Gastrocnemius medialis (tissue), 4 donors: ENCODE measurements at regions not wholly inside any gene's neighbourhood (a gene's known extent, or its start where the extent isn't known, plus 50 kb on each side); places are given as distances from the start of the nearest gene placed in this dataset.

Experiments used
- ATAC-seq, 2 donors: fragments of 150-250 bp; one replicate each; pipeline ENCODE4 v1.9.1; 2016
- DNase-seq, 2 donors: peaks; one replicate each; pipeline ENCODE4 v3.0.0-alpha.2; 2019
- H3K27ac ChIP-seq, 4 donors: fragments of 200-600 bp; sonication (generic); 1 replicate in 1 of 4; 2 replicates in 3 of 4; pipeline ENCODE4 v1.5.1; 2016 to 2018; ENCODE audit warnings: mild to moderate bottlenecking in 2 of 4, moderate library complexity in 1 of 4
- H3K27me3 ChIP-seq, 3 donors: fragments of 200-600 bp; sonication (generic) in 2 of 3; 1 replicate in 1 of 3; 2 replicates in 2 of 3; pipeline versions ENCODE4 v1.5.1 to v1.6.0; 2016 to 2019; ENCODE audit warnings: mild to moderate bottlenecking in 1 of 3, moderate library complexity in 1 of 3
- H3K36me3 ChIP-seq, 2 donors: fragments of 200-600 bp; sonication (generic) in 1 of 2; one replicate each; pipeline ENCODE4 v1.5.1; 2017 to 2018
- H3K4me1 ChIP-seq, 2 donors: fragments of 200-600 bp; sonication (generic) in 1 of 2; one replicate each; pipeline ENCODE4 v1.5.1; 2016 to 2017; ENCODE audit warnings: mild to moderate bottlenecking in 2 of 2
- H3K4me3 ChIP-seq, 4 donors: fragments of 200-600 bp; sonication (generic) in 3 of 4; 1 replicate in 1 of 4; 2 replicates in 3 of 4; pipeline ENCODE4 v1.5.1; 2016 to 2019; ENCODE audit warnings: mild to moderate bottlenecking in 2 of 4
- H3K9me3 ChIP-seq, 3 donors: fragments of 200-600 bp; sonication (generic) in 2 of 3; 1 replicate in 1 of 3; 2 replicates in 2 of 3; pipeline ENCODE4 v1.5.1; 2016 to 2019
- POLR2A ChIP-seq, 2 donors: fragments of 450-650 bp; IDR thresholded peaks; one replicate each; pipeline ENCODE4 v1.6.1; 2017; ENCODE audit warnings: antibody characterized with exemption in 2 of 2, mild to moderate bottlenecking in 2 of 2, moderate library complexity in 2 of 2
- in situ Hi-C, 4 donors: fragments of 200-750 bp; cut with MboI; loops; one replicate each; pipeline versions ENCODE4 v1.15.0 to v1.8.0; 2017; ENCODE audit warnings: low sequenced_read_pairs in 4 of 4
- intact Hi-C: fragments of 100-400 bp; cut with DNase I; formaldehyde crosslinking; loops from one replicate; pipeline ENCODE4 v1.15.1; 2023; ENCODE audit warnings: low total_unique reads
- TF ChIP-seq, protein P1 (sequence below), 5 experiments: fragments of 450-650 bp in 3 of 5; fragments of 200-600 bp in 2 of 5; sonication (generic) in 2 of 5; IDR thresholded peaks in 4 of 5; conservative IDR thresholded peaks in 1 of 5; 1 replicate in 4 of 5; 2 replicates in 1 of 5; pipeline ENCODE4 v1.5.1; 2016 to 2019; ENCODE audit warnings: antibody characterized with exemption in 5 of 5, mild to moderate bottlenecking in 3 of 5, moderate library complexity in 3 of 5

DNA sequence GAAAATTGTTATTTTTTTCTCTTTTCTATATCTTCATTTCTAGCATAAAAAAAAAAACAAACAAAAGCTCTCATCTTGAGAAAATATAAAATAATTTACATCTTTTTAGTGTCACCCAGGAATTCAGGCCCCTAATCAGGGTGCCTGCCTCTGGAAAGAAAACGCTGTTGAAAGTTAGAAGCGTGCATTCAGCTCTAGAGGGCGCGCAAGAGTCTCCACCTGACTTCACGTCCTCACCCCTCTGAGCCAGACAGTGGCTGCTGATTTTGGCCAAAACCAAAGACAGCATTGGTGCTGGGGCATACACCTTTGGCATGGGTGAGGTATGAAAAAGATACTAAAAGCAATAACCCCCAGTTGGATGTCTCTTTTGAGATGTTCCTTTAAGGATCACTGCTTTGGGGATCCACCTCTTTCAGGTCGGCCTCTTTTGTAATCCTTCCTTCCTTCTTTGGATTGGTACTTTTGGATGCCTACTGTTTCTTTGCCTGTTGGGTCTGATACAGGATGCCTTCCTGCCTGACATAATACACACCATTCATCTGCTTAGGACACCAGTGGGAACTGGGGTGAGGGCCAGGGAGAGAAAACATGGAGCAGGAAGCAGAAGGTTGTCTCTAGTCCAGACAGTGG lies 77.6 kb upstream of the CHRM3 start:
- no peak overlapping the region for H3K4me3 ChIP-seq
- H3K27me3 ChIP-seq, result no peaks in the 10 kb centered on the region
- DNase-seq (no peak), ATAC-seq (no peak)
- H3K9me3 ChIP-seq, result no peaks in the 10 kb centered on the region
- intact Hi-C loops (no loop called here), in situ Hi-C loops (no loop called here)
- no peak for TF ChIP-seq POLR2A (IDR thresholded peaks at IDR 0.05)
- H3K27ac ChIP-seq, result no peak overlapping the region
- no peaks in the 10 kb centered on the region for H3K36me3 ChIP-seq
- H3K4me1 ChIP-seq, result no peaks in the 10 kb centered on the region

DNA sequence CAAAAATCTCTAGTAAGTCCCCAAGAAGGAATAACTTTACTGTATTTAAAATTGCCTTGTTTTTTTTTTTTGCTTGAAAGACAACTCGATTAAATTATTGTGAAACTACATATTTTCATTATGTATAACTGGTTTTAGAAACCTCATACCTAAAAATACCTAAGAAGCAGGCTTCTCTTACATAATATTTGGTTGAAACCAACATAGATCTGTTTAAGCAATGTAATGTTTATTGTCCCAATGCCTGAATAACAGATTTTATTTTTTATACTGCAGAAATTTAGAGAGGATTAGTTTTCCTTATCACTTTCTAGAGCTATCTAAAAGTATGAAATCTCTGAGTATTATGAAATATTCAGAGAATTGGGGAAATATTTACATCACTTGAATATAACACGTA lies 78.5 kb upstream of the CHRM3 start:
- Histone ChIP-seq H3K27me3 (no peaks in the 10 kb centered on the region), H3K9me3 (no peaks in the 10 kb centered on the region), H3K36me3 (no peaks in the 10 kb centered on the region), H3K4me3 (no peak overlapping the region), H3K4me1 (no peaks in the 10 kb centered on the region), H3K27ac (no peak overlapping the region)
- in situ Hi-C loops (no loop called here), intact Hi-C loops (no loop called here)
- no peak for TF ChIP-seq POLR2A (IDR thresholded peaks at IDR 0.05)
- TF ChIP-seq, protein P1, sequence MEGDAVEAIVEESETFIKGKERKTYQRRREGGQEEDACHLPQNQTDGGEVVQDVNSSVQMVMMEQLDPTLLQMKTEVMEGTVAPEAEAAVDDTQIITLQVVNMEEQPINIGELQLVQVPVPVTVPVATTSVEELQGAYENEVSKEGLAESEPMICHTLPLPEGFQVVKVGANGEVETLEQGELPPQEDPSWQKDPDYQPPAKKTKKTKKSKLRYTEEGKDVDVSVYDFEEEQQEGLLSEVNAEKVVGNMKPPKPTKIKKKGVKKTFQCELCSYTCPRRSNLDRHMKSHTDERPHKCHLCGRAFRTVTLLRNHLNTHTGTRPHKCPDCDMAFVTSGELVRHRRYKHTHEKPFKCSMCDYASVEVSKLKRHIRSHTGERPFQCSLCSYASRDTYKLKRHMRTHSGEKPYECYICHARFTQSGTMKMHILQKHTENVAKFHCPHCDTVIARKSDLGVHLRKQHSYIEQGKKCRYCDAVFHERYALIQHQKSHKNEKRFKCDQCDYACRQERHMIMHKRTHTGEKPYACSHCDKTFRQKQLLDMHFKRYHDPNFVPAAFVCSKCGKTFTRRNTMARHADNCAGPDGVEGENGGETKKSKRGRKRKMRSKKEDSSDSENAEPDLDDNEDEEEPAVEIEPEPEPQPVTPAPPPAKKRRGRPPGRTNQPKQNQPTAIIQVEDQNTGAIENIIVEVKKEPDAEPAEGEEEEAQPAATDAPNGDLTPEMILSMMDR (IDR thresholded peaks at IDR 0.05 in 4 of 5, conservative IDR thresholded peaks at IDR 0.05 in 1 of 5), result no peak
- no peak for DNase-seq
- no peak for ATAC-seq

DNA sequence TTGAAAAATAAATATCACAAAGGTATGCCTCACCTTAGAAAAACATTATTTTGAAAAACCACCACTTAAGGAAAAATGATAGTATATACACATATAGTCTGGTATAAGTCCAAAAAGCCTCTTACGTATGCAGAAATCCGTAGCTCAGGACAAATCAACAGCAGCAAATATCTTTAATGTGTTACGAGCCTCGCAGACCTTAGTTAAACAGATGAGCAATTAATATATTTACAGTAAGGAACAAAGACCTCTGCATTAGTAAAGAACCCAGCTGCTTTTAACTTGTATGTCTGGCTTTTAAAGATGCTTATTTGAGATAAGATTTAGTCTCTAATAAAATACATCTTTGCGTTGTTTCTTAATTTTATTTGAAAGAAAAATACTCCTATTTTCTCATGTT lies 79.9 kb upstream of the CHRM3 start:
- H3K4me3 ChIP-seq, result no peak overlapping the region
- no peak for DNase-seq
- in situ Hi-C loops, result no loop called here

DNA sequence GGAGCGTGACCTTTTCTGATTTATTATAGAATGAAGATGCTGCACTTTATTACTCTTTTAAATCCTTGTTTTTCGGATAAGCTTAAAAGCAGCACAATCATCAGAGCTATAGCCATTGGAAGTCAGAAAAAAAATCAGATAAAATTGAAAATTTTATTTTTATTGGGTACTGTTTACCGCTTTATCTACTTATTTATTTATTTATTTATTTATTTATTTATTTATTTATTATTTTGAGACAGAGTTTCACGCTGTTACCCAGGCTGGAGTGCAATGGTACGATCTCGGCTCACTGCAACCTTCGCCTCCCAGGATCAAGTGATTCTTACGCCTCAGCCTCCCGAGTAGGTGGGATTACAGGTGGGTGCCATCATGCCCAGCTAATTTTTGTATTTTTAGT lies 83.1 kb upstream of the CHRM3 start:
- intact Hi-C loops (no loop called here), in situ Hi-C loops (no loop called here)
- Histone ChIP-seq H3K4me3 (no peak overlapping the region), H3K27me3 (no peaks in the 10 kb centered on the region), H3K36me3 (no peaks in the 10 kb centered on the region), H3K4me1 (no peaks in the 10 kb centered on the region), H3K9me3 (no peaks in the 10 kb centered on the region), H3K27ac (no peak overlapping the region)
- no peak for ATAC-seq
- no peak for DNase-seq
- TF ChIP-seq, protein P1 (IDR thresholded peaks at IDR 0.05 in 4 of 5, conservative IDR thresholded peaks at IDR 0.05 in 1 of 5), result no peak
- no peak for TF ChIP-seq POLR2A (IDR thresholded peaks at IDR 0.05)

More for the DNA sequence above, 79.9 kb upstream of the CHRM3 start:
- no peak overlapping the region for H3K27ac ChIP-seq
- no peaks in the 10 kb centered on the region for H3K36me3 ChIP-seq
- no peaks in the 10 kb centered on the region for H3K4me1 ChIP-seq
- intact Hi-C loops, result no loop called here
- H3K27me3 ChIP-seq, result no peaks in the 10 kb centered on the region
- no peak for ATAC-seq
- TF ChIP-seq, protein P1 (IDR thresholded peaks at IDR 0.05 in 4 of 5, conservative IDR thresholded peaks at IDR 0.05 in 1 of 5), result no peak
- H3K9me3 ChIP-seq, result no peaks in the 10 kb centered on the region

DNA sequence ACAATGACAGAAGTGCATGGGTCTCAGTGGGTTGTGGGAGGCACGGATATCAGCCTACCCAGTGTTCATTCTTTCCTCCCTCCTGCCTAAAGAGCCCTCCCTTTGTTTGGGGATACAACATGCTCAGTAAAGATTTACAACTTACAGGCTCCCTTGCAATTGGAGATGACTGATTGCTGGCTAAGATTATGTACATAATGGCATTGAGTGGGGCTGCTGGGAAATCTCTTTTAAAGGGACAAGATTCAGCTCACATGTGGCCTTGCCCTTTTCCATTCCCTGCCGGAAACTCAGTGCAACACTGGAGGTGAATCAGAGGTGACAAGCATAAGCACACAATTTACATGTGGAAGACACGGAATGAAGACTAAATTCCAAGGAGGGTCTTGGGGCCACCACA lies 83.7 kb upstream of the CHRM3 start:
- in situ Hi-C loops, result no loop called here
- Histone ChIP-seq H3K36me3 (no peaks in the 10 kb centered on the region), H3K9me3 (no peaks in the 10 kb centered on the region), H3K27me3 (no peaks in the 10 kb centered on the region), H3K4me3 (no peak overlapping the region), H3K27ac (no peak overlapping the region), H3K4me1 (no peaks in the 10 kb centered on the region)
- intact Hi-C loops, result no loop called here
- ATAC-seq (no peak), DNase-seq (no peak)
- TF ChIP-seq, protein P1 (IDR thresholded peaks at IDR 0.05 in 4 of 5, conservative IDR thresholded peaks at IDR 0.05 in 1 of 5), result no peak
- TF ChIP-seq POLR2A (IDR thresholded peaks at IDR 0.05), result no peak
